IMR-90 (cell line): ENCODE measurements at regions not wholly inside any gene's neighbourhood (a gene's known extent, or its start where the extent isn't known, plus 50 kb on each side); places are given as distances from the start of the nearest gene placed in this dataset.

Experiments
- ATAC-seq: fragments of 200-7000 bp; cut with Tn5 transposase; 2 replicates; pipeline ENCODE4 v1.9.1; 2020; ENCODE audit warnings: low read depth, mild to moderate bottlenecking, moderate library complexity
- BruUV-seq: library from RNA; stranded (reverse); fragments of 400-500 nt; replicated peaks from 2 replicates; lab custom pipeline; 2021; lab: Mats Ljungman, UMichigan
- CTCF ChIA-PET: fragments of 300-600 bp; formaldehyde crosslinking; extraction: SDS; loops from one replicate; lab custom pipeline; 2021; ENCODE audit warnings: antibody characterized with exemption; lab: Yijun Ruan, JAX
- POLR2A ChIA-PET: fragments of 300-600 bp; sonication (Branson Sonifier 250); formaldehyde crosslinking; loops from one replicate; lab custom pipeline; 2022; ENCODE audit warnings: antibody characterized with exemption; ENCODE audit not compliant: unreplicated experiment; lab: Charles Lee
- DNase-seq: peaks from one replicate; pipeline ENCODE4 v3.0.0; 2013
- H2AFZ ChIP-seq: replicated peaks from 2 replicates; pipeline ENCODE3; 2013; ENCODE audit warnings: low read length, mild to moderate bottlenecking; ENCODE audit not compliant: poor library complexity
- H2AK5ac ChIP-seq: 2 replicates; pipeline ENCODE4 v1.6.1; 2013; ENCODE audit warnings: low read depth, low read length, inconsistent platforms
- H2AK9ac ChIP-seq: replicated peaks from 2 replicates; pipeline ENCODE3; 2013; ENCODE audit warnings: mild to moderate bottlenecking, low read depth, low read length, moderate library complexity; ENCODE audit not compliant: poor library complexity
- H2BK120ac ChIP-seq: 2 replicates; pipeline ENCODE4 v1.6.1; 2013; ENCODE audit warnings: low read depth, low read length, inconsistent platforms
- H2BK15ac ChIP-seq: 3 replicates; pipeline ENCODE4 v1.6.1; 2013; ENCODE audit warnings: low read depth, low read length, inconsistent platforms
- H2BK20ac ChIP-seq: 2 replicates; pipeline ENCODE4 v1.6.1; 2013; ENCODE audit warnings: low read depth, mild to moderate bottlenecking, inconsistent platforms, low read length, moderate library complexity
- H2BK5ac ChIP-seq: 2 replicates; pipeline ENCODE4 v1.6.1; 2013; ENCODE audit warnings: mild to moderate bottlenecking, low read depth, low read length, inconsistent platforms; ENCODE audit not compliant: poor library complexity, severe bottlenecking
- H3K14ac ChIP-seq: replicated peaks from 2 replicates; pipeline ENCODE4 v1.6.1; 2013; ENCODE audit warnings: low read depth, low read length, inconsistent platforms
- H3K18ac ChIP-seq: 2 replicates; pipeline ENCODE4 v1.6.1; 2013; ENCODE audit warnings: low read depth, low read length, control low read depth
- H3K23ac ChIP-seq: 2 replicates; pipeline ENCODE4 v1.6.1; 2013; ENCODE audit warnings: low read depth, low read length, inconsistent platforms
- H3K27ac ChIP-seq: 2 replicates; pipeline ENCODE4 v1.5.1; 2013; ENCODE audit warnings: mild to moderate bottlenecking, control low read depth, low read length; ENCODE audit not compliant: insufficient read depth
- H3K27me3 ChIP-seq: 2 replicates; pipeline ENCODE4 v1.6.1; 2013; ENCODE audit warnings: low read length; ENCODE audit not compliant: control insufficient read depth, insufficient read depth
- H3K36me3 ChIP-seq: 2 replicates; pipeline ENCODE4 v1.6.1; 2013; ENCODE audit warnings: low read length, mixed read lengths; ENCODE audit not compliant: control insufficient read depth, insufficient read depth
- H3K4ac ChIP-seq: 2 replicates; pipeline ENCODE4 v1.6.1; 2013; ENCODE audit warnings: low read depth, low read length, inconsistent platforms
- H3K4me1 ChIP-seq: 2 replicates; pipeline ENCODE4 v1.6.1; 2013; ENCODE audit warnings: low read length, mixed read lengths; ENCODE audit not compliant: control insufficient read depth, insufficient read depth
- H3K4me2 ChIP-seq: 2 replicates; pipeline ENCODE4 v1.6.1; 2013; ENCODE audit warnings: low read depth, mild to moderate bottlenecking, control low read depth, low read length, moderate library complexity
- H3K4me3 ChIP-seq: 2 replicates; pipeline ENCODE4 v1.5.1; 2013; ENCODE audit warnings: low read depth, mild to moderate bottlenecking, control low read depth, low read length, moderate library complexity; ENCODE audit not compliant: insufficient read depth
- H3K56ac ChIP-seq: 2 replicates; pipeline ENCODE4 v1.6.1; 2013; ENCODE audit warnings: low read length, inconsistent platforms; ENCODE audit not compliant: insufficient read depth; ENCODE audit errors: extremely low read depth
- H3K79me1 ChIP-seq, 2 experiments: 2 replicates each; pipeline ENCODE4 v1.6.1; 2013; ENCODE audit warnings: low read length in 2 of 2, inconsistent platforms in 1 of 2, low read depth in 1 of 2
- H3K9ac ChIP-seq: 2 replicates; pipeline ENCODE4 v1.6.1; 2013; ENCODE audit warnings: low read depth, low read length, control low read depth
- H3K9me1 ChIP-seq: 2 replicates; pipeline ENCODE4 v1.6.1; 2013; ENCODE audit warnings: low read length, inconsistent platforms; ENCODE audit not compliant: insufficient read depth
- H3K9me3 ChIP-seq: 2 replicates; pipeline ENCODE4 v1.6.1; 2013; ENCODE audit warnings: low read length; ENCODE audit not compliant: control insufficient read depth, insufficient read depth
- H4K20me1 ChIP-seq: 2 replicates; pipeline ENCODE4 v1.6.1; 2013; ENCODE audit warnings: low read length, inconsistent platforms; ENCODE audit not compliant: insufficient read depth
- H4K5ac ChIP-seq: 2 replicates; pipeline ENCODE4 v1.6.1; 2013; ENCODE audit warnings: mild to moderate bottlenecking, low read depth, low read length, control low read depth
- H4K8ac ChIP-seq, 2 experiments: 2 replicates each; pipeline ENCODE4 v1.6.1; 2013; ENCODE audit warnings: low read depth in 2 of 2, low read length in 2 of 2, control low read depth in 1 of 2, inconsistent platforms in 1 of 2
- H4K91ac ChIP-seq: 2 replicates; pipeline ENCODE4 v1.6.1; 2013; ENCODE audit warnings: low read depth, low read length, inconsistent platforms; ENCODE audit not compliant: insufficient read depth
- MAFK ChIP-seq: IDR thresholded peaks from 2 replicates; pipeline ENCODE4 v1.6.1; 2012; ENCODE audit warnings: low read depth, low read length, improper control_type of control experiment
- SMC3 ChIP-seq: fragments of 150-350 bp; IDR thresholded peaks from 2 replicates; pipeline ENCODE4 v1.6.1; 2016; ENCODE audit warnings: low read depth, mild to moderate bottlenecking, antibody characterized with exemption, low read length, moderate library complexity
- WGBS, 2 experiments: methylation state at CpG; one replicate each; pipeline versions ENCODE4 v1.1.5 to v1.1.7; 2013; ENCODE audit warnings: missing lambda C conversion rate in 2 of 2; ENCODE audit not compliant: insufficient read length in 1 of 2; ENCODE audit errors: extremely low coverage in 2 of 2; 5-methylcytosine and 5-hydroxymethylcytosine counted together
- dilution Hi-C: fragments of 300-500 bp; cut with HindIII; formaldehyde crosslinking; loops from one replicate; pipeline ENCODE4 v1.14.3; 2018; ENCODE audit warnings: low sequenced_read_pairs; ENCODE audit not compliant: unreplicated experiment
- in situ Hi-C: fragments of 300-500 bp; cut with MboI; formaldehyde crosslinking; loops from 3 replicates; pipeline ENCODE4 v1.14.3; 2019; ENCODE audit warnings: low sequenced_read_pairs, inconsistent platforms, mixed read lengths
- intact Hi-C: fragments of 100-400 bp; cut with micrococcal nuclease; formaldehyde crosslinking; loops from 2 replicates; pipeline ENCODE4 v1.10.0; 2022

- Histone ChIP-seq H4K91ac (no peak overlapping the region), H3K27me3 (no peaks in the 10 kb centered on the region), H3K56ac (no peak overlapping the region), H3K4me1 (no peaks in the 10 kb centered on the region), H3K79me1 (no peaks in the 10 kb centered on the region), H3K4ac (no peak overlapping the region), H3K14ac (no peak overlapping the region), H3K9ac (no peak overlapping the region), H3K23ac (no peak overlapping the region), H3K9me1 (no peaks in the 10 kb centered on the region), H3K4me2 (no peak overlapping the region), H3K27ac (no peak overlapping the region), H4K5ac (no peak overlapping the region), H3K18ac (no peak overlapping the region), H4K20me1 (no peaks in the 10 kb centered on the region), H2AFZ (no peak overlapping the region), H3K36me3 (no peaks in the 10 kb centered on the region), H2BK20ac (no peak overlapping the region), H3K4me3 (no peak overlapping the region), H2AK5ac (no peak overlapping the region), H2BK15ac (no peak overlapping the region), H3K9me3 (peaks cover 6% of the 10 kb centered on the region; the same call in 1 of the 2 replicates), H2BK5ac (no peak overlapping the region), H4K8ac (no peak overlapping the region), H2BK120ac (no peak overlapping the region), H2AK9ac (no peak overlapping the region)
- no TSS peak for BruUV-seq
- dilution Hi-C loops (no loop called here), intact Hi-C loops (no loop called here), in situ Hi-C loops (no loop called here)
- ATAC-seq = no peak
- WGBS, 2 experiments = no CpG with 5 or more reads among the region's 1 CpG
- ChIA-PET POLR2A (no interaction called here), CTCF (no interaction called here)
- no peak for DNase-seq
- peak; percentile 56 for TF ChIP-seq MAFK
- TF ChIP-seq SMC3 = no peak
These were observed 338.2 kb upstream of the PABPC4L start for GRCh38 chr4:134539729-134540231.
